Endodermal cell (in vitro differentiated cells): ENCODE measurements at regions not wholly inside any gene's neighbourhood (a gene's known extent, or its start where the extent isn't known, plus 50 kb on each side); places are given as distances from the start of the nearest gene placed in this dataset.

Experiments used
- DNase-seq: peaks from one replicate; pipeline ENCODE4 v3.0.0-alpha.2; 2017
- H3K27ac ChIP-seq: 2 replicates; pipeline ENCODE4 v1.5.1; 2013; ENCODE audit warnings: mild to moderate bottlenecking, low read depth, low read length, moderate library complexity
- H3K27me3 ChIP-seq: 2 replicates; pipeline ENCODE4 v1.6.1; 2013; ENCODE audit warnings: mild to moderate bottlenecking, low read length, moderate library complexity; ENCODE audit not compliant: insufficient read depth, control insufficient read depth, poor library complexity, severe bottlenecking
- H3K36me3 ChIP-seq: 2 replicates; pipeline ENCODE4 v1.7.0; 2013; ENCODE audit warnings: mild to moderate bottlenecking, low read length, moderate library complexity; ENCODE audit not compliant: control insufficient read depth, insufficient read depth
- H3K4me1 ChIP-seq: one replicate; pipeline ENCODE4 v1.7.0; 2013; ENCODE audit warnings: low read length; ENCODE audit not compliant: control insufficient read depth, insufficient read depth
- H3K4me3 ChIP-seq: 2 replicates; pipeline ENCODE4 v1.5.1; 2013; ENCODE audit warnings: mild to moderate bottlenecking, low read length, moderate library complexity
- H3K9ac ChIP-seq: 2 replicates; pipeline ENCODE4 v1.6.1; 2013; ENCODE audit warnings: mild to moderate bottlenecking, low read length, moderate library complexity; ENCODE audit not compliant: poor library complexity, severe bottlenecking; ENCODE audit errors: extremely low read depth
- H3K9me3 ChIP-seq: 2 replicates; pipeline ENCODE4 v1.6.1; 2013; ENCODE audit warnings: mild to moderate bottlenecking, low read length, moderate library complexity; ENCODE audit not compliant: control insufficient read depth
- H3K27ac Mint-ChIP-seq: 2 replicates; pipeline ENCODE4 v1.8.0; 2020; ENCODE audit warnings: mixed read lengths
- H3K27me3 Mint-ChIP-seq: 2 replicates; pipeline ENCODE4 v1.8.0; 2021; ENCODE audit warnings: mild to moderate bottlenecking, mixed read lengths; ENCODE audit not compliant: insufficient read depth
- H3K36me3 Mint-ChIP-seq: 2 replicates; pipeline ENCODE4 v1.8.0; 2020; ENCODE audit warnings: low read depth, mixed read lengths
- H3K4me1 Mint-ChIP-seq: 2 replicates; pipeline ENCODE4 v1.8.0; 2020; ENCODE audit warnings: mixed read lengths
- H3K4me3 Mint-ChIP-seq: 2 replicates; pipeline ENCODE4 v1.8.0; 2020; ENCODE audit warnings: mild to moderate bottlenecking, moderate library complexity, mixed read lengths
- H3K9me3 Mint-ChIP-seq: 2 replicates; pipeline ENCODE4 v1.8.0; 2020; ENCODE audit warnings: mild to moderate bottlenecking, mixed read lengths
- CTCF ChIP-seq: fragments of 200-600 bp; sonication (generic); conservative IDR thresholded peaks from 2 replicates; pipeline ENCODE4 v1.5.0; 2021; ENCODE audit warnings: antibody characterized with exemption, mild to moderate bottlenecking
- WGBS, 2 experiments: methylation state at CpG; one replicate each; pipeline versions ENCODE4 v1.1.5 to v1.1.7; 2013; ENCODE audit warnings: missing lambda C conversion rate in 2 of 2, mixed read lengths in 1 of 2; ENCODE audit not compliant: insufficient coverage in 1 of 2, insufficient read length in 1 of 2; 5-methylcytosine and 5-hydroxymethylcytosine counted together

- Histone ChIP-seq H3K9me3 (no peaks in the 10 kb centered on the region), H3K4me3 (no peak overlapping the region), H3K9ac (no peak overlapping the region), H3K4me1 (peaks cover 4% of the 10 kb centered on the region), H3K27ac (no peak overlapping the region), H3K27me3 (no peaks in the 10 kb centered on the region), H3K36me3 (no peaks in the 10 kb centered on the region)
- Mint-ChIP-seq H3K9me3 (no peaks in the 10 kb centered on the region), H3K27me3 (no peaks in the 10 kb centered on the region), H3K27ac (no peak overlapping the region), H3K4me1 (peaks cover 31% of the 10 kb centered on the region), H3K4me3 (no peak overlapping the region), H3K36me3 (no peaks in the 10 kb centered on the region)
- DNase-seq, result no peak
- TF ChIP-seq CTCF, result peak; percentile 55
These were observed 564.0 kb downstream of the PSAT1 start for GRCh38 chr9:78860801-78861475.

GRCh38 chr9:78863531-78863930 lies 566.6 kb downstream of the PSAT1 start:
- no peaks in the 10 kb centered on the region for H3K9me3 Mint-ChIP-seq
- no peak overlapping the region for H3K9ac ChIP-seq
- no peak overlapping the region for H3K4me3 Mint-ChIP-seq
- H3K4me1 ChIP-seq, result peaks cover 10% of the 10 kb centered on the region
- no peaks in the 10 kb centered on the region for H3K27me3 Mint-ChIP-seq
- H3K27me3 ChIP-seq, result no peaks in the 10 kb centered on the region
- H3K27ac Mint-ChIP-seq, result no peak overlapping the region
- no peak overlapping the region for H3K4me3 ChIP-seq
- no peaks in the 10 kb centered on the region for H3K9me3 ChIP-seq
- 81 to 94% methylated on average over 3 to 4 of the region's 4 CpGs for WGBS, 2 experiments
- H3K36me3 ChIP-seq, result no peaks in the 10 kb centered on the region
- H3K4me1 Mint-ChIP-seq, result peaks cover 23% of the 10 kb centered on the region
- TF ChIP-seq CTCF, result no peak
- H3K36me3 Mint-ChIP-seq, result no peaks in the 10 kb centered on the region
- no peak overlapping the region for H3K27ac ChIP-seq
- no peak for DNase-seq

- H3K9ac ChIP-seq, result no peak overlapping the region
These were observed 568.8 kb downstream of the PSAT1 start for GRCh38 chr9:78865737-78866136.

More at GRCh38 chr9:78865737-78866136, 568.8 kb downstream of the PSAT1 start:
- Histone ChIP-seq H3K27me3 (no peaks in the 10 kb centered on the region), H3K9me3 (no peaks in the 10 kb centered on the region), H3K4me1 (peaks cover 10% of the 10 kb centered on the region), H3K36me3 (no peaks in the 10 kb centered on the region), H3K4me3 (no peak overlapping the region), H3K27ac (no peak overlapping the region)
- no peaks in the 10 kb centered on the region for H3K27me3 Mint-ChIP-seq
- peak overlapping the region; percentile 52 for H3K27ac Mint-ChIP-seq
- H3K4me3 Mint-ChIP-seq, result no peak overlapping the region
- 87% methylated on average over 1 of the region's 2 CpGs; no CpG with 5 or more reads in 1 of the 2 experiments for WGBS, 2 experiments
- no peaks in the 10 kb centered on the region for H3K9me3 Mint-ChIP-seq
- H3K4me1 Mint-ChIP-seq, result peaks cover 22% of the 10 kb centered on the region
- no peaks in the 10 kb centered on the region for H3K36me3 Mint-ChIP-seq
- TF ChIP-seq CTCF, result no peak
- no peak for DNase-seq
